ENCODE measurements at regions not wholly inside any gene's neighbourhood (a gene's known extent, or its start where the extent isn't known, plus 50 kb on each side); places are given as distances from the start of the nearest gene placed in this dataset.
A peak's percentile ranks its signal among the peaks of the same experiment; 100 is the strongest.

DNA sequence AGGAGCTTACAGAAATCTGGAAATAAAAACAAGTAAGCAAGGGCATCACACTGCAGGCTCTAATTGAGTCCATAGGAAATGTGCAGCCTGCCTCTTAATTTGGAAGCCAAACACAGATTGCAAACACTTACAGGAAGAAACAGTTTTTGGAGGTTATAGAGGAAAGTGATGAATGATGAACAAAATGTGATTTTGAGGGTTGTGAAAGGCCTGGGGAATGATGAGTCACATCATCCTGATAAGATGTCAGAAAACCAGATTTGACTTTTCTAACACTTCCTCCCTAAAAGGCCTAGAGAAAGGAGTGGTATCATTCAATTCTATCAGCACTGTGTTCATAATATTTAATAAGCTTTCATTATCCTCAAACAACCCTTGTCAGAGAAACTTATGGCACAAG lies 96.6 kb upstream of the POU2AF2 start:
- Histone ChIP-seq H3K14ac (ENCODE audit: low read length) (no peak overlapping the region), H4K12ac (ENCODE audit: low read depth, low read length) (no peak overlapping the region), H2BK120ac (ENCODE audit: insufficient read depth, low read length, poor library complexity) (no peak overlapping the region), H4K91ac (ENCODE audit: low read depth, low read length) (no peak overlapping the region), H3K4me2 (ENCODE audit: low read length) (no peak overlapping the region), H3K23ac (ENCODE audit: low read length) (no peak overlapping the region), H2AFZ (ENCODE audit: insufficient read depth, low read length, poor library complexity) (no peak overlapping the region), H3K79me2 (ENCODE audit: control insufficient read depth, insufficient read depth, low read length, poor library complexity) (no peaks in the 10 kb centered on the region), H3K18ac (ENCODE audit: low read length) (no peak overlapping the region), H3K27ac (ENCODE audit: low read depth, low read length) (no peak overlapping the region), H2BK12ac (ENCODE audit: low read length) (no peak overlapping the region), H2BK5ac (ENCODE audit: low read depth, low read length, poor library complexity) (no peak overlapping the region), H3K9ac (ENCODE audit: low read length) (no peak overlapping the region), H3K9me3 (ENCODE audit: insufficient read depth, low read depth, low read length) (no peaks in the 10 kb centered on the region), H3K4me3 (ENCODE audit: low read depth, low read length) (no peak overlapping the region), H3K79me1 (ENCODE audit: low read length) (no peaks in the 10 kb centered on the region), H3K4ac (ENCODE audit: low read depth, low read length) (no peak overlapping the region), H4K8ac (ENCODE audit: low read depth, low read length) (no peak overlapping the region), H3K27me3 (ENCODE audit: insufficient read depth, low read length) (no peaks in the 10 kb centered on the region), H2AK5ac (ENCODE audit: low read length) (no peak overlapping the region), H3K36me3 (ENCODE audit: control insufficient read depth in 1 of 2, insufficient read depth in 2 of 2, low read length in 2 of 2) (no peaks in the 10 kb centered on the region), H3K4me1 (ENCODE audit: control insufficient read depth in 1 of 2, insufficient read depth in 2 of 2, low read length in 2 of 2) (no peaks in the 10 kb centered on the region)
- DNase-seq, result no peak

DNA sequence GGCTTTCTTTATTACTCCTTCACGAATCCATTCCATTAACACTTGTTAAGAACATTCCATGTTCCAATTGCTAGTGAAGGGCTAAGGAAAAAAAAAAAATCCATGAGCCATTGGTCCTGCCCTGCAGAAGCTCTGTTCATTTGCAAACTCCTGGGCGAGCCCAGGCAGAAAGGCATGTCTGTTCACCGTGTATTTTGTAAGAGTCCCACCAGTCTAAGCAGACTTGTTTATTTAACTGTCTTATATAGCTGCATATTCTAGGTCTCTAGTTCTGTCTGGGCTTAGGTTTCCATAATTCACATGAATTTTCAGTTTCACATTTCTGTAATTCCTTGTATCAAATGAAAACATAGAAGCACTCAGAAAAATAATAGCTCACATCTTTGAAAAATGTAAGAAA lies 97.4 kb upstream of the POU2AF2 start:
- Histone ChIP-seq H3K18ac (ENCODE audit: low read length) (no peak overlapping the region), H3K4ac (ENCODE audit: low read depth, low read length) (no peak overlapping the region), H2AFZ (ENCODE audit: insufficient read depth, low read length, poor library complexity) (no peak overlapping the region), H3K23ac (ENCODE audit: low read length) (no peak overlapping the region), H2BK120ac (ENCODE audit: insufficient read depth, low read length, poor library complexity) (no peak overlapping the region), H2AK5ac (ENCODE audit: low read length) (no peak overlapping the region), H3K9me3 (ENCODE audit: insufficient read depth, low read depth, low read length) (no peaks in the 10 kb centered on the region), H3K36me3 (ENCODE audit: control insufficient read depth in 1 of 2, insufficient read depth in 2 of 2, low read length in 2 of 2) (no peaks in the 10 kb centered on the region), H2BK5ac (ENCODE audit: low read depth, low read length, poor library complexity) (no peak overlapping the region), H4K8ac (ENCODE audit: low read depth, low read length) (no peak overlapping the region), H3K27me3 (ENCODE audit: insufficient read depth, low read length) (no peaks in the 10 kb centered on the region), H3K14ac (ENCODE audit: low read length) (no peak overlapping the region), H3K9ac (ENCODE audit: low read length) (no peak overlapping the region), H3K4me1 (ENCODE audit: control insufficient read depth in 1 of 2, insufficient read depth in 2 of 2, low read length in 2 of 2) (no peaks in the 10 kb centered on the region), H3K79me2 (ENCODE audit: control insufficient read depth, insufficient read depth, low read length, poor library complexity) (no peaks in the 10 kb centered on the region), H2BK12ac (ENCODE audit: low read length) (no peak overlapping the region), H4K12ac (ENCODE audit: low read depth, low read length) (no peak overlapping the region), H3K79me1 (ENCODE audit: low read length) (no peaks in the 10 kb centered on the region), H3K4me2 (ENCODE audit: low read length) (no peak overlapping the region), H4K91ac (ENCODE audit: low read depth, low read length) (no peak overlapping the region), H3K27ac (ENCODE audit: low read depth, low read length) (no peak overlapping the region), H3K4me3 (ENCODE audit: low read depth, low read length) (no peak overlapping the region)
- no CpG with 5 or more reads among the region's 3 CpGs for WGBS (ENCODE audit: extremely low coverage, insufficient coverage, insufficient read length)
- no peak for DNase-seq

DNA sequence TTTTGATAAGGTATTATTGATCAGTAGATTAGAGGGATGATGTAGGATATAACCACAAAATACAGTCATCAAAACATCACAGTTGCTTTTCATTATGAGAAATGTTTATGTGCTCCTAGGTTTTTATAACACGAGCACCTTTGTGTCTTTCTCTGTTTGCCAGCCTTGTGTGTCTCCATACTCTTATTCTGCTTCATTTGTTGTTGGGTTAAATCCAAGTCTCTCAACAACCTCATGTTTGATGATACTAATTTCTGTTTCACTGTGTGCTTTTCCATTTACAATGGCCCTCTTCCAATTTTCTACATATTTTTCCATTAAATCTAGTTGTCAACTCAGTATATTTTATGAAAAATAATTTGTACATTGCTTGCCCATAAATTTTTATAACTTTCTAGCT lies 107.7 kb upstream of the POU2AF2 start:
- H3K4me2 ChIP-seq (ENCODE audit: low read length), result no peak overlapping the region
- no peak overlapping the region for H3K9ac ChIP-seq (ENCODE audit: low read length)
- H3K23ac ChIP-seq (ENCODE audit: low read length), result no peak overlapping the region
- H2BK5ac ChIP-seq (ENCODE audit: low read depth, low read length, poor library complexity), result no peak overlapping the region
- H4K91ac ChIP-seq (ENCODE audit: low read depth, low read length), result no peak overlapping the region
- H3K14ac ChIP-seq (ENCODE audit: low read length), result no peak overlapping the region
- no peaks in the 10 kb centered on the region for H3K36me3 ChIP-seq (ENCODE audit: control insufficient read depth in 1 of 2, insufficient read depth in 2 of 2, low read length in 2 of 2)
- H2BK120ac ChIP-seq (ENCODE audit: insufficient read depth, low read length, poor library complexity), result no peak overlapping the region
- no peak for DNase-seq
- no peak overlapping the region for H3K27ac ChIP-seq (ENCODE audit: low read depth, low read length)
- H2AFZ ChIP-seq (ENCODE audit: insufficient read depth, low read length, poor library complexity), result no peak overlapping the region
- no peaks in the 10 kb centered on the region for H3K4me1 ChIP-seq (ENCODE audit: control insufficient read depth in 1 of 2, insufficient read depth in 2 of 2, low read length in 2 of 2)
- no peak overlapping the region for H2AK5ac ChIP-seq (ENCODE audit: low read length)
- H3K79me1 ChIP-seq (ENCODE audit: low read length), result no peaks in the 10 kb centered on the region
- H3K4me3 ChIP-seq (ENCODE audit: low read depth, low read length), result no peak overlapping the region
- no peak overlapping the region for H3K18ac ChIP-seq (ENCODE audit: low read length)
- H4K12ac ChIP-seq (ENCODE audit: low read depth, low read length), result no peak overlapping the region
- no peaks in the 10 kb centered on the region for H3K79me2 ChIP-seq (ENCODE audit: control insufficient read depth, insufficient read depth, low read length, poor library complexity)
- H4K8ac ChIP-seq (ENCODE audit: low read depth, low read length), result no peak overlapping the region
- H3K9me3 ChIP-seq (ENCODE audit: insufficient read depth, low read depth, low read length), result no peaks in the 10 kb centered on the region
- no peak overlapping the region for H3K4ac ChIP-seq (ENCODE audit: low read depth, low read length)
- WGBS (ENCODE audit: extremely low coverage, insufficient coverage, insufficient read length), result no CpG with 5 or more reads among the region's 1 CpG
- H3K27me3 ChIP-seq (ENCODE audit: insufficient read depth, low read length), result no peaks in the 10 kb centered on the region
- H2BK12ac ChIP-seq (ENCODE audit: low read length), result no peak overlapping the region

DNA sequence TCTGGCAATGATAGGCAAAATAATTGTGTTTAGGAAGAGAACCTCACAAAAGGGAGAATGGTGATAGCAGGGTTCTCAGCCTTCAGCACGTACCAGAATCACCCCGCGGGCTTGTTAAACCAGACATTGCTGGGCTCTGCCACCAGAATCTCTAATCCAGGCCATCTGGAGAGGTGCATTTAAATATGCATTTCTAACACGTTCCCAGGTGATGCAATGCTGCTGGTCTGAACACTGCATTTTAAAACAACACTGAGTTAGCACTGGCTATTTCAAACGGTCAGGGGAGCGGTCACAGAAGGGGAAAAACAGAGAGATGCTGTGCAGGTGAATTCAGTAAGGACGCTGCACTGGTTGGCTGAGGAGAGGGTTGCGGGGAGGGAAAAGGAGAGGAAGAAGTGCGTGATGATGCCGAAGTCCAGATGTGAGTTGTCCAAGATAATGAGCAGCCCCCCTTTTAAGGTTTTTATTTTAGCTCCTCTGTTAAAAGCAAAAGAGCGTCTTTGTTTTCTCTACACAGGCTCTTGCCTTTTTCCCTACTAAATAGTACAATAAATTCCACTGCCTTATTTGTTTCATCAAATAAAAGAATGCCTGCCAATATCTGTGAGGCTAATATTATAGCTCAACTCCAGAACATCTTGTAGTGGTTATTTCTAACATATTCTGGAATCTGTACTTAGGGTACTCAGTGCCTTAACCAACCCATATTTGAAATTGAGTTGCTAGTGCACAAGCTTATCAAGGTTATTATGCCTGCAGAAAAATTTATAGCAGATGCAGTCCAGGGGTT lies 109.6 kb upstream of the POU2AF2 start:
- H2AFZ ChIP-seq (ENCODE audit: insufficient read depth, low read length, poor library complexity), result no peak overlapping the region
- H3K4me1 ChIP-seq (ENCODE audit: control insufficient read depth in 1 of 2, insufficient read depth in 2 of 2, low read length in 2 of 2), result no peaks in the 10 kb centered on the region
- H3K14ac ChIP-seq (ENCODE audit: low read length), result no peak overlapping the region
- H4K12ac ChIP-seq (ENCODE audit: low read depth, low read length), result no peak overlapping the region
- H3K23ac ChIP-seq (ENCODE audit: low read length), result no peak overlapping the region
- H3K4me3 ChIP-seq (ENCODE audit: low read depth, low read length), result no peak overlapping the region
- no CpG with 5 or more reads among the region's 11 CpGs for WGBS (ENCODE audit: extremely low coverage, insufficient coverage, insufficient read length)
- H3K79me1 ChIP-seq (ENCODE audit: low read length), result no peaks in the 10 kb centered on the region
- no peaks in the 10 kb centered on the region for H3K36me3 ChIP-seq (ENCODE audit: control insufficient read depth in 1 of 2, insufficient read depth in 2 of 2, low read length in 2 of 2)
- no peak overlapping the region for H3K4ac ChIP-seq (ENCODE audit: low read depth, low read length)
- no peak overlapping the region for H4K91ac ChIP-seq (ENCODE audit: low read depth, low read length)
- no peaks in the 10 kb centered on the region for H3K79me2 ChIP-seq (ENCODE audit: control insufficient read depth, insufficient read depth, low read length, poor library complexity)
- peak in 1 of 2 donors; percentile 14 for DNase-seq
- no peak overlapping the region for H4K8ac ChIP-seq (ENCODE audit: low read depth, low read length)
- H3K27me3 ChIP-seq (ENCODE audit: insufficient read depth, low read length), result no peaks in the 10 kb centered on the region
- no peak overlapping the region for H3K27ac ChIP-seq (ENCODE audit: low read depth, low read length)
- H2BK120ac ChIP-seq (ENCODE audit: insufficient read depth, low read length, poor library complexity), result no peak overlapping the region
- no peak overlapping the region for H3K9ac ChIP-seq (ENCODE audit: low read length)
- no peak overlapping the region for H2BK5ac ChIP-seq (ENCODE audit: low read depth, low read length, poor library complexity)
- H3K18ac ChIP-seq (ENCODE audit: low read length), result no peak overlapping the region
- no peak overlapping the region for H3K4me2 ChIP-seq (ENCODE audit: low read length)
- H3K9me3 ChIP-seq (ENCODE audit: insufficient read depth, low read depth, low read length), result no peaks in the 10 kb centered on the region
- H2AK5ac ChIP-seq (ENCODE audit: low read length), result no peak overlapping the region
- no peak overlapping the region for H2BK12ac ChIP-seq (ENCODE audit: low read length)
